ENCODE measurements at regions not wholly inside any gene's neighbourhood (a gene's known extent, or its start where the extent isn't known, plus 50 kb on each side); places are given as distances from the start of the nearest gene placed in this dataset.

- TF ChIP-seq POLR2AphosphoS5 (IDR thresholded peaks at IDR 0.05) (no peak), CTCF (IDR thresholded peaks at IDR 0.05) (no peak), POLR2A (IDR thresholded peaks at IDR 0.05) (no peak), EP300 (IDR thresholded peaks at IDR 0.05) (no peak)
Measured at GRCh38 chr6:98686008-98686601, 148.3 kb upstream of the POU3F2 start.

Data from gastroesophageal sphincter (tissue), 3 donors.